RPMI7951 (cell line): ENCODE measurements at regions not wholly inside any gene's neighbourhood (a gene's known extent, or its start where the extent isn't known, plus 50 kb on each side); places are given as distances from the start of the nearest gene placed in this dataset.
"Not testable (repeated sequence)": the region's sequence is repeated elsewhere in the genome, so short reads cannot be mapped to it uniquely, and the experiment has no call there.

Experiments
- DNase-seq: peaks from one replicate; pipeline ENCODE4 v3.0.0-alpha.2; 2012; ENCODE audit warnings: low read depth

DNA sequence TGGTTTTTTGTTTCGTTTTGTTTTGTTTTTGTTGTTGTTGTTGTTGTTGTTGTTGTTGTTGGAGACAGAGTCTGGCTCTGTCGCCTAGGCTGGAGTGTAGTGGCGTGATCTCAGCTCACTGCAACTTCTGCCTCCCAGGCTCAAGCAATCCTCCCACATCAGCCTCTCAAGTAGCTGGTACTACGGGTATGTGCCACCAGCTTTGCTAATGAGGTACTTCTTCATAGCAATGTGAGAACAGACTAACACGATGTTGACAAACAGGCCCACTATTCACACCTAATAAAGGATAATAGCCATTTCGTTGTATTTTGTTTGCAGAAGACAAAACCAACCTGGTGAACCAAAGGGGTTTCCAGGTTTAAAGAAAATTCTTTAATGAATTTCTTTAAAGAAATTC, 130.9 kb downstream of the DIRAS2 start:
- DNase-seq = no peak

DNA sequence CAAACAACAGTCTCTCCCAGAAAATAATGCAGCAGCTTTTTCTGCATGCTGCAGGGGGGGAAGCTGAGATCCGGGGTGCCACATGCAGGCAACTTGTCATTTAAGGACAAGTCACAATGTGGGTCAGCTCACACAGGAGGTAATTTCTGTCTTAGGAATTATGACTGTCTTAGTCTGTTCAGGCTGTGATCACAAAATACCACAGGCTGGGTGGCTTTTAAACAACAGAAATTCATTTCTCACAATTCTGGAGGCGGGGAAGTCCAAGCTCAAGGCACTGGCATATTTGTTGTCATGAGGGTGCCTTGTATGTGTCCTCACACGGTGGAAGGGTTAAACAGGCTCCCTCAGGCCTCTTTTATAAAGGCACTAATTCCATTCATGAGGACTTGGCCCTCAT, 127.7 kb downstream of the DIRAS2 start:
- DNase-seq = no peak

DNA sequence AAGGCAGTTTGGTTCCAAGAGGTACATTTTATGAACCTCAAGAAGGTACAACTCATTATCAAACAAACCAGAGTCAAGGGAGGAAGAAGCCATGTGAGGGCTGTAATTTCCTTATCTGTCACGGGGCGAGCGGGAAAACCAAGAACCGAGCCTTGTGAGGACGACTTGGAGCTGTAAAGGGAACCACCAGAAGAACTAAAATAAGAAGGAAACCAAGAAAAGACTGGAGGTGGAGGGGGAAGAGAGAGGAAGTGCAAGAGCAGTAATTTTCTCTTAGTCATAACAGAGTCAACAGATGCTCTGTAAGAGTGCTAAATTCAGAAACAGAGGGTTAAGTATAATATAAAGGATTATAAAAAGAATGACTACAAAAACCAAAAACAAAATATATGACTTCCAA, 127.1 kb downstream of the DIRAS2 start:
- no peak for DNase-seq

DNA sequence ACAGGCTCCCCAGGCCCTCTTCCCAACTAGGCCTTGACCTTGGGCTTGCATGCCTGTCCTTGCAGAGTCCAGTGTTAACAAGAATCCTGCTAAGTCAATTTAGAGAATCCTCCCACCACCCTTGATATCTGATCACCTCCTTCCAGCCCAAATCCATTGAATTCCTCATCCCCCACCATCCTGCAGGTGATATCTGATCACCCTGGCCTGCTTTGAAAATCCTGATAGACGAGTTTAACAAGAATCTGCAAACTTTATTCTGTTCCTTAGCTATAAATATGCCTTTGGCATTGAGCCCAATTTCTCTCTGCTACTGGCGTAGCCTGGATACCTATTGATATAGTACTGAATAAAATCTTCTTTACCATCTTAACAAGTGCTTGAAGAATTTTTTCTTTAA, 125.5 kb downstream of the DIRAS2 start:
- DNase-seq = no peak

DNA sequence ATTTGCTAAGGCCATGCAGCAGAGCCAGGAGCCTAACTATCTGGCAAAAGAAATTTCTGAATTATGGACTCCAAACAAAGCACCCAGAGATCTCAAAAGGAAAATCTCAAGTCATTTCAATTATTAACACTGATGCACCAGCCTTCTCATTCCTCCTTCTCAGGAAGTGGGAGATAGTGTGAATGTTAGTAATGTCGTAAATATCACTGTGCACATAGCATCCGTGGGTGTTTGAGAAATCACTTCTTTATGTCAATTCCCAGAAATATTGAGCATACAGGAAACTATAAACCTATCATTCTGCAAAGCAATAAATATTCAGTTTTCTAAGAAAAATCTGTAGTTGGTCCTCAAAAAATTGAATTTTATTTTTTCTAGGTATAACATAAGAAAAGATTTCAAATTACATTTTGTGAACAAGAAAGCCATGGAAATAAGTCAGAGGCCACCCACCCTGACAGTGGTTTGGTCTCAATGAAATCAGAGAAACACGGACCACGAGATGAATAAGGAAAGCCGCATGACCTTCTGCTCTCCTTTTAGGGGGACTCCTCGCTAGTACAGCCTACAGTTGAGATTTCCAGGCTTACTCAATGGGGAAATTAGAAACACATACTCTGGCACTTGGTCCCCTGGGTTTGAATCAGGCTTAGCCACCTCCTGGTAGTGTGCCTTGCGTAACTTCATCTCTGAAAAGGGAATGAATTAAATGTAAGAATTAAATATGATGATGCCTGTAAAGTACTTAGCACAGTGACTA, 120.6 kb downstream of the DIRAS2 start:
- DNase-seq = no peak

DNA sequence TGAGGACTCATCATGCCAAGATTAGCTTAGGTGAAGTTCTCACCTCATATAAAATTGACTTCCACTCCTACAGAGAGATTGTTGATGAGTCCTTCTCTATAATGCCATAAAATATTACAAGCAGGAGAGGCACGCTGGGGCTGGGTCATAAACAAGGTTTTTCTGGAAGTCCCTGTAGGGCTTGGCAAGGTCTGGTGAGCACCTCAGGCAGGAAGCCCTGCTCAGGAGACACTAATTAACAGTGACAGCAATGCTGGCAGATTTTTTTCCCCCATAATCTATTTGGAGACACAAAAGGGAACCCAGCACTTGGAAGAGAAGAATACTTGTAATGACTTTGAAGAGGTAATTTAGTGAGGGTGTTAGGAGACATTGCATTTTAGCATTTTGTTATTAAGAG, 118.7 kb downstream of the DIRAS2 start:
- DNase-seq = no peak

DNA sequence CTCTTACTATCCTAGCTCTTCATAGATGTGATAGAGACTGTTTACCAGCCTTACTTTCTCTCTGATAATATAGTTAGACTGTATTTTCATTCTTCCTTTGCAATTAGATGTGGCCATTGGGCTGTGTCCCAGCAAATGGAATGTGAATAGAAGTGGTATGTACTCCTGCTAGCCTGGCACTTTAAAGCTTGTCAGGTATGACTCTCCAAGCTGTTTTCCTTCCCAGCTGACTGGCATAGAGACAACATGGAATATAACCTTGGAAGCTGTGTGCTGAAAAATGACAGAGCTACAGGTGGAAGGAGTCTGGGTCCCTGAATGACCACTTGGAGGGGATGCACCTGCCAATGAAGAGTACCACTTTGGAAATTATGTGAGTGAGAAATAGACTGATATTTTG, 116.2 kb downstream of the DIRAS2 start:
- no peak for DNase-seq

DNA sequence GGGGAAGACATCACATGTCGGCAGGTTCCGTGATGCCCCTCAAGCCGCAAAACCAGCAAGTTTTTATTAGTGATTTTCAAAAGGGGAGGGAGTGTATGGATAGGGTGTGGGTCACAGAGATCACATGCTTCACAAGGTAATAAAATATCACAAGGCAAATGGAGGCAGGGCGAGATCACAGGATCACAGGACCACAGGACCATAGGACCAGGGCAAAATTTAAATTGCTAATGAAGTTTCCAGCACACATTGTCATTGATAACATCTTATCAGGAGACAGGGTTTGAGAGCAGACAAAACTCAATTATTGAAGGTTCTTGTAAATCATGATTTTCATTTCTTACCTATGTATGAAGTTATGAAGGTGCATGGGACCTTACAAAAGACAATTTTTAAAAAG, 106.5 kb downstream of the DIRAS2 start:
- DNase-seq = not testable (repeated sequence)

DNA sequence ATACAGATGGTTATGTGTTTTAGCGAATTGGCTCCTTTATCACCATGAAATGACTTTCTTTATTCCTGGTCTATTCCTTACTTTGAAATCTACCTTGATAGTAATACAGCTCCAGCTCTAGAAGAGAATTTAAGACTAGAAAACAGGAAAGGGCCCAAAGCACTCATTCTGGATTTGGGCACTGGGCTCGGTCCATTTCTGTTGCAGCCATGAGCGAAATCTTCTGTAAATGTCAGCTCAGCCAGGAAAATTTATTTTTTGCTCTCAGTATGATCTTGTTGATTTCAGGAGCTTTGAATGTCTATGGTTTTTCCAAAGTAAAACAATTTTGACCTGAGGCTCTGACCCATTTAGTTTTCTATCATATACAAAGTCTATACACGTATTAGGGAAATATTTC, 104.1 kb downstream of the DIRAS2 start:
- no peak for DNase-seq

DNA sequence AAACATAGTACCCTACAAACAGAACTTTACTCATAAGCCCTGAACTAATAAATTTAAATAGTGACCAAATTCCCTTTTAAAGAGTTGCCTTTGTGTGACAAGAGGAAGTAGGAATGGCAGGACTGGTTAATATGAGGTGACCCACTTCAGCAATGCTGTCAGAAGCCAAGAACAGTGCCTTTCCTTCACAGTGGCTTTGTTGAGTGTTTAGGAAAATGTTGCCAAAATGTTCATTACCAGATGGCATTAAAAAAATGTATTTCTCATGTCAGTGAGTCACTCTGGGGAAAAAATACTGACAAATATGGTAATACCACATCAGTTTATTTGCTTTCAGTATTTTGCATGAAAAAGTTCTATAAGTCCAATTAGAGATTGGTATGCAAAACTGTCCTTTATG, 103.3 kb downstream of the DIRAS2 start:
- DNase-seq = no peak

DNA sequence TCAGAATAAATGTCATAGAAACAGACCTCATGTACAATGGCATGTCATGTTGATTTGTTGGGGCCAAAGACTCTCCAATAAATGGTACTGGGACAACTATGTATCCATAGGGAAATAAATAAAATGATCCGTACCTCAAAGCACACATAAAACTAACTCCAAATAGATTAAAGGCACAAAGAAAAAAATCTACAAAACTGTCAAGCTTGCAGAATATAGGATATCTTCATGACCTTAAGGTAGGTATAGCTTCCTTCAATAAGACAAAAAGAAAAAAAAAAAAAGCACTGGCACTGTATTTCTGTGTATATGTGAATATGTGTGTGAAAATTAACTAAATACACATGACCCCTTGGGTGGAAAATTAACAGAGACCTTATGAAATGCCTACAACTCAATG, 101.9 kb downstream of the DIRAS2 start:
- DNase-seq = no peak

DNA sequence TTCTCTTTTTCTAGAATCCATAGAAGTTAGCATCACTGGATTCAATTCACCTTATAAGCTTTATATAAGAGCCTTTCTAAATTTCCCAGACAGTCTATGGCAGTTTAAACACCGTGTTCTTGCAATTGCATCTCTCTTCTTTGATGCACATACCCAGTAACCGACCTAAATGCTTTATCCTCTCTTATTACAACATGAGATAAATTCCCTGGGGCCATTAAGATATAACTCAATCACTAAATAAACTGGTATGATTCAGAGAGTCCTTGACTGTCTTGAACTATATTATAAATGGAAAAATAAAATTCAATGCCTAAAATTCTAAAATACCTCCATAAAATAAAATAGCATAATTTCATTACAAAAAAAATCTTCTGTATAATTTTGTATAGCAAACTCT, 98.1 kb downstream of the DIRAS2 start:
- peak; percentile 8 for DNase-seq

DNA sequence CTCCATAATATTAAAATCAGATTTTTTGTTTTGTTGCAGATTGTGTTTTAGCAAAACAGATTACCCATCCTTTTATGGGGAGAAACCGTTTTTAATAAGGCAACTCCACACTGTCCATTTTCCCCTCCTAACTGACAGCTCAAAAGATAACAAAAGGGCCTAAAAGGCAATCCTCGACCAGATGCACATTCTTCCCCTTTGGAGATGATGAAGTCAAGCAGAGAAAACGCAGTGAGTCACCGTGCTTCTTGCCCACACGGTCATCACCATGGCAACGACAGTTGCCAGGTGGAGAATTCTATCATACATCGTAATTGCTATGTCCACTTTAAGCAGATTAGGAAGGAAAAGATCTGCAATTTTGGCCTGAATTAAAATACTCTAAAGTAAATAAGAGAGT, 96.4 kb downstream of the DIRAS2 start:
- peak; percentile 82 for DNase-seq

DNA sequence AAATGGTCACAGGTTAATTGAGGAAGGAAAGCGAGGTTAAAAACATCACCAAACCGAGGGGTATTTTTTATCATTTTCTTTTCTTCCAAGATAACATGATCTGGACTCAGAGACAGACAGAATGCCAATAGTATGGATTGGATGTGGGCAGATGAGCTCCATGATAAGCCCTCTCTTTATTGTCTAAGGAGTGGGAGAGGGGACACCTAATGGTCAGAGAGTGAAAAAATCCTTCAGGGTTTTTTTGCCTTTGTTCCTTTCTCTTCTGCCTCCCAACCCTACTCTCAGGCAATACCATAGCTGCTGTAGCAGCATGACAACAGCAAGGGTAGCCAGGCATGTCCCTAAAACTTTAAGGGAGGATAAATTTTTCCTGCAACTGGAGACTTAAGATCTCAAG, 94.7 kb downstream of the DIRAS2 start:
- no peak for DNase-seq

DNA sequence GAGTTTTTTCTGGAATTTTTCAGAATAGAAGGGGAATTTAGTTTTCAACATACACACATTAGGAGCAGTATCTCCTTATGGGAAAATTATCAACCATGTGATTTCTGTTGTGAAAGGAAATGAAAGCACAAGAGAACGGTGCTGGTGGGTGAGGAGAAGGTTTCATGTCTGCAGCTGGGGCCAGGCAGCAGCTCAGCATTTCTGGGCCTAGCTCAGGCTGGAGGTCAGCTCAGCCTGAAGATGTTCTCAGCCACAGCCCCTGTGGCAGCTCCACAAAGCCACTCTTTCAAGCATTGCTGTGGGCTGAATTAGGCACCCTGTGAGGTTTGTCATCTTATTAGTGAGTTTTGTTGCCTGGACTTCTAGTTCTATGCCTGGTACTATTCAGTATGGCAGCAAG, 90.3 kb downstream of the DIRAS2 start:
- no peak for DNase-seq

DNA sequence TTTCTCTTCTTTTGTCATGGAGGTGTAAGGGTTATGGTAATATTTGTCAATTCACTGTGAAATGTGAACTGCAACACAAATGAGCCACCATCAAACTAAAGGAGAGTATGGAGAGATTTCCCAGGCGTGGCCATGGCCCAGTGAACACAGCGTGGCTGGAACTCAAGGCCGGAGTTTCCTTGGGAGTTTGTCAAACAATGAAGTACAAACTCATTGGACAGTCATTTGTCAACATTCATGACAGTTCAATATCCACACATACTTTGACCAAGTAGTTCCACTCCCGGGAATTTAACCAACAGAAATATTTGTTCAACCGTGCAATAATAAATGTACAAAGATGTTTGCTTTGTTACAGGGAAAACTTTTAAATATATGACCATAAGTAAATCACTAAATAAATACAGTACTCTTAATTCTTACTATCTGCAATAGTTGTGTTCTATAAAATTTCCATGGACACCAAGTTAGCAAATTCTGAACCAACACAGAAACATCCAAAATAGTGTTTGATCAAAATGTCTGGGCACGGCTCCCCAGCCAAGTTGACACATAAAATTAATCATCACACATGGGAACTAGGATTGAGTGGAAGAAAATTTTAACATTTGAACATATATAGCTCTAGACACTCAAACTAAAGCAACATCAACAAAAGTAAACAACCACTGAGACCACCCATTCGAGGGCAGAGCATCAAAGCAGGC, 87.1 kb downstream of the DIRAS2 start:
- DNase-seq = no peak

DNA sequence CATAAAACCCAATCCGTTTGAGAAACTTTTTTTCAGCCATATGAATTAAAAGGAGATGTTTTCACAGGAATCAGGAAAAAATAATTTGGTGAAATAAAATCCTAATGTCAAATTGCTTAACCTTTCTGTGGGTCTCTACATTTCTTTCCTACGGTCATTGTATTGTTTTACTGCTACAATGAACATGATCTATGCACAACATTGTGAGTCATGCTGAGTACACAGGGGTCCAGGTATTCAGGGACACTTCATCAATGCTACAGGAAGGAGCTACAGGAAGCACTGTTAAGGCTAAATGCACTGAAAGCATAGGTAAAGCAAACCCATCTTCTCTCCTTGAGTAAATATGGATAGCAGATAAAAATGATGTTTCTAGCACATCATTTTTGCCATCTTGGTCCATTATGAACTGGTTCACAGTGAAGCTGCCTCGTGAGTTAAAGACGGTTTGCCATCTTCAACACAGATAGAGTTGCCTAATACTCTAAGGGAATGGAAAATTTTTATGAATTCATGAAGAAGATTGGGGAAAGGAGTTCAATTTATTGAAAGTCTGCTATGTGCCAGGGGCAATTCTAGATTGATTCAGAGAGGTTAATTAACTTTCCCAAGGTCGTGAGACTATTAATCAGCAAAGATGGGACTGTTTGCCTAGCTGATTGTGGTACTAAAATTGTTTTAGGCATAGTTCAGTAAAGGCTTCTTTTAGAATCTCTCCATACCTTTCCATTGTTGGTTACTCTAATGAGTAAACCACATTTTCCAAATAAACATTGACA, 85.5 kb downstream of the DIRAS2 start:
- DNase-seq = no peak

DNA sequence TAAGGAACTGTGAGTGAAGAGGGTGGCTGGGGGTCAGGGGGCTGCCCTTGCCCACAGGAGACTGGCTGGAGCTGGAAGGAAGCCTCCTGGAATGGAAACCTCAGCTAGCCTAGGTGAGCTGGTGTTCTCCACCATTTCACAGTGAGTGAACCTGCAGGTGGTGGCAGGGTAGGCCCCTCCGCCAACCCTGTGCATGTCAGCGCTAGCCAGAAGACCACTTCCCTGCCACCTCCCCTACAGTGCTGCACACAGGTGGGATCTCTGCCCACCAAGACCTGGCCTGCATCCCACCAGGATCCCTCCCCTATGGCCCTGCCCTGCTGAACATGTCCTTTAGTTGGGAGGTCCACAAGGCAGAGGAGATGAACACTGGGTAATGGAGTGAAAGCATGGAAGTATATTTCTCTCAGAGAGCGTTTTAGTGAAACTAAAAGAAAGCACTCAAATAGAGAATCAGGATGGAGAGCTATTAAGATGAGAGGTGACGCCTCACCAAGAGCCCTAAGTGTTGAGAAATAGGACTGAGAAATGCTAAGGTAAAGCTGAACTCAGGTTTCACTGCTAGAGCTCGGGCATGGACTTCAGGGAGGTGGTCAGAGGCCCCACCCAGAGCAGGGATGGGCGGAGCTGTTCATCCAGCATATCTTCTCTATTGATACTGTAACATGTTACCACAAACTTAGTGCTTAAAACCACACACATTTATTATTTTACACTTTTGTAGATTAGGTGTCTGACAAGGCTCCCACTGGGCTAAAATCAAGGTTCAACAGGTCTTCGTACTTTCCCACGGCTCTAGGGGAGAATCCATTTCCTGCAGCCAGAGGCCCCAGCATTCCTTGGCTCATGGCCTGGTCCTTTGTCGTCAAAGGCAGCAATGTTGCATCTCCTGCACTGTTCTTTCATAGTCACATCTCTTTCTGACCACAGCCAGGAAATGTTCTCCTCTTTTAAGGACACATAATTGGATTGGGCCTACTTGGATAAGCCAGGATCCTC, 83.2 kb downstream of the DIRAS2 start:
- no peak for DNase-seq
